Common myeloid progenitor, CD34-positive (primary cell): ENCODE measurements at regions not wholly inside any gene's neighbourhood (a gene's known extent, or its start where the extent isn't known, plus 50 kb on each side); places are given as distances from the start of the nearest gene placed in this dataset.

Experiments
- CTCF ChIA-PET: fragments of 350-600 bp; sonication (Branson Sonifier 250); formaldehyde crosslinking; loops from one replicate; lab custom pipeline; 2021; ENCODE audit warnings: antibody characterized with exemption; lab: Charles Lee
- POLR2A ChIA-PET: fragments of 350-600 bp; sonication (Branson Sonifier 250); formaldehyde crosslinking; loops from one replicate; lab custom pipeline; 2021; ENCODE audit warnings: antibody characterized with exemption; lab: Charles Lee
- DNase-seq, 3 donors: peaks; one replicate each; pipeline versions ENCODE4 v3.0.0 to v3.0.0-alpha.2; 2013
- H3K27ac ChIP-seq, 2 experiments: 1 replicate in 1 of 2; 2 replicates in 1 of 2; pipeline ENCODE4 v1.7.0; 2013; ENCODE audit warnings: inconsistent platforms in 2 of 2, low read length in 2 of 2, mild to moderate bottlenecking in 2 of 2, low read depth in 1 of 2, moderate library complexity in 1 of 2; ENCODE audit not compliant: severe bottlenecking in 2 of 2, insufficient read depth in 1 of 2, poor library complexity in 1 of 2
- H3K27me3 ChIP-seq, 5 experiments: replicated peaks in 2 of 5; 1 replicate in 3 of 5; 2 replicates in 2 of 5; pipeline versions ENCODE4 v1.6.1 to v1.7.0; 2013; ENCODE audit warnings: low read length in 4 of 5, mild to moderate bottlenecking in 2 of 5, moderate library complexity in 2 of 5, inconsistent platforms in 1 of 5; ENCODE audit not compliant: insufficient read depth in 5 of 5, control insufficient read depth in 4 of 5
- H3K36me3 ChIP-seq, 4 experiments: 1 replicate in 2 of 4; 2 replicates in 2 of 4; pipeline versions ENCODE4 v1.6.1 to v1.7.0; 2013; ENCODE audit warnings: low read length in 3 of 4, control low read depth in 1 of 4, mild to moderate bottlenecking in 1 of 4; ENCODE audit not compliant: control insufficient read depth in 4 of 4, insufficient read depth in 4 of 4
- H3K4me1 ChIP-seq, 4 experiments: 1 replicate in 3 of 4; 2 replicates in 1 of 4; pipeline versions ENCODE4 v1.6.1 to v1.7.1; 2013; ENCODE audit warnings: low read length in 3 of 4, mild to moderate bottlenecking in 3 of 4, control low read depth in 1 of 4, inconsistent platforms in 1 of 4, moderate library complexity in 1 of 4; ENCODE audit not compliant: control insufficient read depth in 4 of 4, insufficient read depth in 4 of 4; ENCODE audit errors: control extremely low read depth in 1 of 4
- H3K4me3 ChIP-seq, 7 experiments: 1 replicate in 4 of 7; 2 replicates in 3 of 7; pipeline versions ENCODE4 v1.5.1 to v1.7.0; 2013; ENCODE audit warnings: mild to moderate bottlenecking in 7 of 7, low read length in 6 of 7, moderate library complexity in 6 of 7, inconsistent platforms in 2 of 7, low read depth in 2 of 7, control low read depth in 1 of 7; ENCODE audit not compliant: insufficient read depth in 4 of 7, control insufficient read depth in 1 of 7; ENCODE audit errors: extremely low read depth in 1 of 7
- H3K9me3 ChIP-seq, 5 experiments: 1 replicate in 4 of 5; 2 replicates in 1 of 5; pipeline versions ENCODE4 v1.6.1 to v1.7.1; 2013; ENCODE audit warnings: low read length in 4 of 5, mild to moderate bottlenecking in 2 of 5, inconsistent platforms in 1 of 5, low read depth in 1 of 5, moderate library complexity in 1 of 5; ENCODE audit not compliant: control insufficient read depth in 4 of 5, insufficient read depth in 2 of 5; ENCODE audit errors: control extremely low read depth in 1 of 5
- WGBS: methylation state at CpG from one replicate; pipeline ENCODE4 v1.1.5; 2013; ENCODE audit not compliant: insufficient coverage; 5-methylcytosine and 5-hydroxymethylcytosine counted together

DNA sequence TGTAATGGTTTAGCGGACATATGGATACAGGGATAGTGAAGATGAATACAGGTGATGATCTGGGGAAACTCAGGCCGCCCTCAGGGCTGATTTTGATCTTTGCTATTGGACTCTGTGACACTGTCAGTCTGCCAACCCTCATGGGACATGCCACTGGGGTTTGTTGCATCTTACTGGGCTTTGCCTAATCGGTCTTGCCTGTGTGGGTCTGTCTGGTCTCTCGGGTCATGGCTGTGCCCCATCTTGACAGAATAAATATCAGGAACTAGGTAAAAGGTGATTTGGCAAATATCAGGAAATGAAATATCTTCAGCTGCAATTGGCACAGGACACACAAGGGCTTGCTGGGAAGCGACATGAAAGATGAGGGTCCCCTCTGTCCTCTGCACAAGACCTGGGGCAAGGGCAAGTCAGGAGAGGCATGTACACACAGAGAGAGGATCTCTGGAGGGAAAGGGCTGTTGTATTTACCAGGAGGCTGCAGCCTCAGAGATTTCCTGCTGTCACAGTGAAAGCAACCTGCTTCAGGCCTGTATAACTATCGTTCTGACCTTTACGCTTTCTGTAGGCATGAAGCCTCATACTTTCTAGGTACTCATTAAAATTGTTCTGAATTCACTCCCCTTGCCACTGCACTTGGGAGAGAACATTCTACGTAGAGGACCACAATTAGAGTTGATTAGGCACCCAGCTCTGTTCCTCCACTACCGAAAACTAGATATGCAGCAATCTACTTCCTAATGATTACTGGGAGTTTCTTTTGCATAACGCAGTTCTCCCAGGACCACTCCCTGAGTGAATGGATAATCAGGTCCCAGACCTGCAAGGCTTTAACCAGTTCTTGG lies 52.0 kb upstream of the GADD45A start:
- no peaks in the 10 kb centered on the region for H3K27me3 ChIP-seq
- DNase-seq: no peak
- POLR2A ChIA-PET: no interaction called here
- CTCF ChIA-PET: interaction anchor here (1.4 to 1.9 kb wide), 3 partner anchors 10 to 127 kb away, joined by 3 to 6 read pairs (median 4); no protein-coding TSS in a partner anchor
- no peak overlapping the region for H3K27ac ChIP-seq
- H3K9me3 ChIP-seq: no peaks in the 10 kb centered on the region
- H3K4me3 ChIP-seq: no peak overlapping the region
- H3K36me3 ChIP-seq: no peaks in the 10 kb centered on the region
- WGBS: 86% methylated on average over 9 of the region's 10 CpGs
- H3K4me1 ChIP-seq: peaks cover 20 to 59% (median 44%) of the 10 kb centered on the region in 4 experiments

DNA sequence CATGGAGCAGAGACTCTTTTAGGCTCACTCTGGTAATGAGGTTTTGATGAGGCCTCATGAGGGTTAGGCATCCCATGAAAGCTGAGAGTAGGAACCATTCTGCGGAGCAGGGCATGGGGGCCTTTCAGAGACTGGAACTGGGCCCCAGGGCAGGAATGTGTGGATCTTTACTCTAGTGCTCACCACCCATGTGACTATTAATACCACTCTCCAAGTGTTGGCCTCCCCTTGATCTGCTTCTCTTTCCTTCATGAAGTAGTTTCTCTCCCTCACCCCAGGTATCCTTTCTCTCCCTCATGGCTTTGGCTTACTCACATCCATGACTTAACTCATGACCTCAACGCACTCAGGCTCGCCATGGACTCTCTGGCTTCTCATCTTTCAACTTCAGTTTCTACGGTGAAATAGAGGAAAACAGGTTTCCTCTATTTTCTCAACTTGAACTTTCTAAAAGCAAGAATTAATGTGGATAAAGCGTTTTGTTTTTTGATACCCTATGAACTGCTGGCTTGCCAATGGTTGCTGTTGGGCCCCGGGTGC lies 50.5 kb upstream of the GADD45A start:
- H3K9me3 ChIP-seq: no peaks in the 10 kb centered on the region
- H3K27ac ChIP-seq: no peak overlapping the region
- POLR2A ChIA-PET: no interaction called here
- peak overlapping the region in 1 of 7 experiments; percentile 23 for H3K4me3 ChIP-seq
- CTCF ChIA-PET: interaction anchor here (1.0 kb wide), 1 partner anchor 62 kb away, joined by 5 read pairs; no protein-coding TSS in a partner anchor
- DNase-seq: peak in 2 of 3 donors; percentile 17 to 19
- no peaks in the 10 kb centered on the region for H3K27me3 ChIP-seq
- H3K4me1 ChIP-seq: peaks cover 20 to 61% (median 44%) of the 10 kb centered on the region in 4 experiments
- 92% methylated on average over 2 of the region's 6 CpGs for WGBS
- H3K36me3 ChIP-seq: no peaks in the 10 kb centered on the region

DNA sequence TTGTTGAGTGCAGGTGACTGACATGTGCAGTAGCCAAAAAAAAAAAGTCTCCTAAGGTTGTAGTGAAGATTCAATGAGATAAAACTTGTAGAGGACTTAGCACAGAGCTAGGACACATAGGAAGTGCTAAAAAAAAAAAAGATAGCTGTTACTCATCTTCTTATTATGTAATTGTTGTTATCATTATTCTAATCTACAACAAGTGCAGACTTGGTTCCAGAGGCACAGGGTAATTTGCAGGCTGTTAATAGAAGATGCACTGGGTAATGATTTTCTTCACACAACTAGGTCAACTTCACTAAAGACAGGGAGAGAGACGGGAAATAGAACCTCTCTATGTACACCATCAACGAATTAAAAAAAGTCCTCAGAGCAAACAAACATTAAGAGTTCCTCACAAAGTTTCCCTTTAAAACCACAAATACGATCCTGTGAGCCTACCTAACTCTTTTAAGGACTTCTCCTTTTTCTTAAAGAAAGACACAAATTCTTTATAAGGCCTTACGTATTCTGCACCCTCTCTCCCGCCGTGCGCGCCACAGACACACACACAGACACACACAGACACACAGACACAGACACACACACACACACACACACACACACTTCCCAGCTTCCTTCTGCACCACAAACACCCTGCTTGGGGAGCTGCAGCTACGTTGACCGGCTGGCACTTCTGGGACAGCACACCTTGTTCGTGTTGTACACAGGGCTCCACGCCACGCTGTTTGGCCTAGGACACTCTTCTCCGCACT lies 49.8 kb upstream of the GADD45A start:
- Histone ChIP-seq H3K27me3 (no peaks in the 10 kb centered on the region), H3K27ac (peak overlapping the region in 1 of 2 experiments; percentile 27), H3K36me3 (no peaks in the 10 kb centered on the region), H3K4me3 (peak overlapping the region in 5 of 7 experiments; percentile 30 to 67 (median 50)), H3K9me3 (no peaks in the 10 kb centered on the region), H3K4me1 (peaks cover 20 to 61% (median 44%) of the 10 kb centered on the region in 4 experiments)
- ChIA-PET CTCF (interaction anchor here (1.0 kb wide), 1 partner anchor 63 kb away, joined by 5 read pairs; no protein-coding TSS in a partner anchor), POLR2A (interaction anchor here (0.6 kb wide), 1 partner anchor 20 kb away, joined by 6 read pairs; no protein-coding TSS in a partner anchor)
- 10% methylated on average over 9 of the region's 14 CpGs for WGBS
- peak; percentile 60 to 92 (median 86) for DNase-seq
